Non-pigmented ciliary epithelial cell (primary cell): ENCODE measurements at regions not wholly inside any gene's neighbourhood (a gene's known extent, or its start where the extent isn't known, plus 50 kb on each side); places are given as distances from the start of the nearest gene placed in this dataset.

Source experiments
- DNase-seq: peaks from one replicate; pipeline ENCODE4 v3.0.0-alpha.2; 2010; ENCODE audit warnings: low read depth

GRCh38 chr5:63346451-63346850 lies 615.8 kb downstream of the HTR1A start:
- DNase-seq = no peak

DNA sequence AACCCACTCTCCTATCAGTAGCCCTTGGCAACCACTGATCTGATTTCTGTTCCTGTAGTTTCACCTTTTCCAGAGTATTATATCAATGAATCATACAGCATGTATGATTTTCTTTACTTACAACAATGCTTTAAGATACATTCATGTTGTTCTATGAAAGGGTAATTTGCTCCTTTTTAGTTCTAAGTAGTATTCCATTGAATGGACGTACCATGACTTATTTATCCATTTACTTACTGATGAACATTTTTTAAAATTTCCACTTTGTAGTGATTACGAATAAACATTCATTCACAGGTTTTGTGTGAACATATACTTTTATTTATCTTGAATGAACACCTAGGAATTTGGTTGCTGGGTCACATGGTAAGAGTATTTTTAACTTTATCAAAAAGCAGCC lies 620.8 kb downstream of the HTR1A start:
- DNase-seq = no peak

GRCh38 chr5:63323926-63324325 lies 638.3 kb downstream of the HTR1A start:
- no peak for DNase-seq

GRCh38 chr5:63314551-63314950 lies 647.7 kb downstream of the HTR1A start:
- no peak for DNase-seq

- DNase-seq = no peak
These were observed 651.6 kb downstream of the HTR1A start for GRCh38 chr5:63310644-63311043.

DNA sequence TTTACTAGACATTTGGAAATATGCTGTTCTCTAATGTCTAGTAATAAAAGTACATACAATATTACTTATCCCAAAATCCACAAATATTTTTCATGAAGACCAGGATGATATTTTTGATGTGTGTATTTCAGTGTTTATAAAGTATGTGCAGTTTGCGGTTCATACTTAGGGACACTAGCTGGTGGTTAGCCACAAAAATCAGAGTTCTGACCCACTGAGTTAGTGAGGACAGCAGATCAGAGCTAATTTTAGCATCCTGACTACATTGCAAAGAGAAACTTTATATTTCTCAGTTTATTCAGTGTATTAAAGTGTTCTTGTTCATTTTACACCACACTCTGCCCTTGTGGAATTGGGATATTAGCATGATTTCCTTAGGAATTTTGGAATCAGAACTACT lies 655.3 kb downstream of the HTR1A start:
- DNase-seq = no peak

DNA sequence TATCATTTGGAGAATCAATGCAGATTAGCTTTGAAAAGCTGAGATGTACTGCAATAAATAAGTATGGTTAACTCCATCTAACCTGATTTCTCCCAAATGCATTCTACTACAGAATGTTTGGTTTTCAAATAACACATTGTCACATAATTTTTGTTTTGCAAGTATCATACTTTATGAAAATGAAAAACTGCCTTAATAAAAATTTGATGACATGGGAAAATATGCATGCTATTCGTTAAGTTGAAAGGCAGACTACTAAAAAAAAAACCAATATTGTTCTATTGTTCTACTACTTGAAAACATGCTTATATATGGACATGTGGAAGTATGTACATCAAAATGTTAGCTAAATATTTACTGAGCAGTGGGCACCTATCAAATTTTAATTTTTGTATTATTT lies 668.9 kb downstream of the HTR1A start:
- no peak for DNase-seq

DNA sequence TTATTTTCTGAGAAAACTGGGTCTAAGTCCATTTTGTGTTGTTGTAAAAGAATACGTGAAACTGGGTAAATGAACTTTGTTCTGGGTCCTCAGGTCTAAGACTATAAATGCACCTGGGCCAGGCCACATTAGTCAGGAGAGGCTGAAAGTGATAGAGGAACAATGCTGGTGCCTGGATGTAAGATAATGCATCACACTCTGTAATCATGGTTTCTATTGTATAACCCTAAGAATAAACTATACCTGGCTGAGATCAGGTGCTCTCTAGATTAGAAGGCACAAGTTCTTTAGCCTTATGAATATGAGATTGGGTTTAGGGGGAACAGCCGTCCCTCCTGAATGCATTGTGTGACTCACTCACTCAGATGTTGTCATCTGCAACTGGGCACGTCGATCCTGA lies 675.5 kb downstream of the HTR1A start:
- no peak for DNase-seq

DNA sequence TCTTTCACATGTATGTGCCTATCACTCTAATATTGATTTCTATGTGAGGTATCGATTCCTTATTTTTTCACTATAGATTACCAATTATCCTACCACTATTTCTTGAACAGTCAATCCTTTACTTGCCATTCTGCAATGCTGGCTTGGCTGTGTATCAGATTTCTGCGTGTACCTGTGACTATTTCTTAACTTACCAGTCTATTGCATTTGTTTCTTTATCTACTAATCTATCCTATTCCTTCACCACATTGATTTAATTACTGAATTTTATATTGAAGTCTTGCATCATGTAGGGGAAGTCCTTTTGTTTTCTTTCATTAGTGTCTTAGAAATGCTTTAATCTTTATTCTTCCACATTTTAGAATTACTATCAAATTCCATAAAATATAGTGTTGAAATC lies 684.8 kb downstream of the LRRC70 start:
- DNase-seq = no peak

DNA sequence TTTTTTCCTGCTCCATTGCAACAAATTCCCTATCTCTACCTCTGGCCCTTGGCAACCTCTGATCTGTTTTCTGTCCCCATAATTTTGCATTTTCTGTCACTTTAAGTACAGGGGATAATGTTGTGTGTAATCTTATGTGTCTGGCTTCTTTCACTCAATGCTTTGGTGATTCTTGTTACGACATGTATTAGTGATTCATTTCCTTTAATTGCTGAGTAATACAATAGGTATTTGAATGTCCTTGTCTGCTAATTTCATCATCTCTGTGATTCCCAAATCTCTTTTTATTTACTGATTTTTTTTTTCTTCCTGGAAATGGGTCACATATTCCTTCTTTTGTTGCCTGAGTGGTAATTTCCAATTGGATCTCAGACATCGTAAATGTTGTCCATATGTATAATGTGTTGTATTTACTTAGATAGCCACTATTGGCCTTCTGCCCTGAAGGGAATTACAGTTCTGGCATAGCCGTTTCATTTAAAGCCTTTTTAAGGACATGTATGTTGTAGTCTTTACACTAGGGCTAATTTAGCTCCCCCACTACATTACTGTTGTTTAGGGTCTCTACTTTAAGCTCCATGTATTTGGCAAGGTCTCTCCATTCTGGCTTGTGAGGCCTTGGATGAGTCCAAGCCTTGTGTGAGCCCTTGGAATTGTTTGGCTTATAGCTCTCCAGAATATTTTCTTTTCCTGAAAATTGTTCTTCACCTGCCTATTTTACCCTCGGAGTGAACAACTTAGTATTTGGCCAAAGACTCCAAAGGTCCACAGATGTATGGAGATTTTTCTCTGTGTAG lies 683.8 kb downstream of the LRRC70 start:
- peak; percentile 30 for DNase-seq

DNA sequence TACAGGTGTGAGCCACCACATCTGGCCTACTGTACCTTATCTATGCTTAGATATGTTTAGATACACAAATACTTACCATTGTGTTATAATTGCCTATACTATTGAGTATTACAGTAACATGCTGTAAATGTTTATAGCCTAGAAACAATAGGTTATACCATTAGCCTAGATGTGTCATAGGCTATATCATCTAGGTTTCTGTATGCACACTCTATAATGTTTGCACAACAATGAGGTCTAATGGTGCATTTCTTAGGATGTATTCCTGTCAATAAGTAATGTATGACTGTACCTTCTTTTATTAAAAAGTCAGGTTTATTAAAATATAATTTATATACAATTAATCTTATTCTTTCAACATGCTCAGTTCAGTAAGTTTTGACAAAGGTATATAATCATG lies 683.1 kb downstream of the LRRC70 start:
- no peak for DNase-seq

- no peak for DNase-seq
These were observed 677.0 kb downstream of the LRRC70 start for GRCh38 chr5:63255594-63255993.

DNA sequence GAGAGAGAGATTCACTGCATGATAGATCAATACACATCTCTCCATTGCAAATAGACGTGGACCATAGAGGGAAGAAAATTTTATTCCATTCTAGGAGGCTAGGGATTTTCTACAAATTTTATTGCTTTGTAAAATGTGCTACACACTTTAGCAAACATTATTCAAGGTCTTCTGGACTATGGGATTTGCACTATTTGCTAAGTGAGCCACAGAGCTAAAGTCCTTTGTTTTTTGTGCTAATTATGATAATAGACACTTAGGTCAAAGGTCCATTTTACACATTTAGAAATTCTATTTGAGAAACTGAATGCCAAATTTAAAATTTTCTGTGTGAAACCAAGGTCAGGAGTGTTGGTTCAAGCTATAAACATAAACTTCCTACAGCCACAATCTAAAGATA lies 672.3 kb downstream of the LRRC70 start:
- DNase-seq = no peak

GRCh38 chr5:63249960-63250359 lies 671.3 kb downstream of the LRRC70 start:
- DNase-seq = no peak

- no peak for DNase-seq
These were observed 669.0 kb downstream of the LRRC70 start for GRCh38 chr5:63247651-63248050.

DNA sequence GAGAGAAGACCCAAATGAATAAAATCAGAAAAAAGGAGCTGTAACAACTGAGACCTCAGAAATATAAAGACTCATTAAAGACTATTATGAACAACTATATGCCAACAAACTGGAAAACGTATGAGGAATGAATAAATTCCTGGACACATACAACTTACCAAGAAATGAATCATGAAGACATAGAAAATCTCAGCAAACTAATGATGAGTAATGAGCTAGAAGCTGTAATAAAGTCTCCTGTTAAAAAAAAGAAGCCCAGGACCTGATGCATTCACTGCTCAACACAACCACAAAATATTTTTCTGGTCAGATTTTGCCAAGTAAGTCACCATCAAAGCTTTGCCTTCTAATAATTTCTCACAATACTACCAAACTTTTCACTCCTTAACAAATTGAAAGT lies 666.7 kb downstream of the LRRC70 start:
- no peak for DNase-seq

DNA sequence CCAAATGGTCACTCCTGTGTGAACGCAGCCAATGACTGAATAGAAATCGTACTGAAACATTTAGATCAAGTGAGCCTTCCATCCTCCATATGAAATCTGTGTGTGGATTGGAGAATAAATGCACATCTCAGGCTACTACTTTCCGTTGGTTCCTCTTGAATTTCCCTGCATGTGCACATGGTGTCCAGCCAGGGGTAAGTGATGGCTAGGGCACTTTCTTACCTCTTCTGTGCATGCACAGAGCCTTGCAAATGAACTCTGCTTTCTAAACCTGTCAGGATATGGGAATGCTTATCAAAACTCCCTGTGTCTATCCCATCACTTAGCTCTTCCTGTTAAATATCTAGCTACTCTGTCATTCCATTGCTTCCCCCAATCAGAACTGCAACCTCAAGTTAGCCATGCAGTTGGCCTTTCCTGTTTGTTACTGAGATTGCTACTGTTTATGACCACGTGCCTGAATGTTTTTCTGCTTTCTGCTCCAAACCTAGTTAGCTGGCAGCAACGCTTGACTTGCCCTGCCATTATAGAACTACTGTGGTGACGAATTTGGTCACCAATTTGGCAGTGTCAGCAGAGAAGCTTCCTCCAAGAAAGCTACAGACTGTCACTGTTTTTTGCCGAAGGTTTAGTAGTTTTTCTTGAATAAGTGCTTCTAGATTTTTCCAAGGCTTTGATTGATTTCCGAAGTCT lies 661.6 kb downstream of the LRRC70 start:
- no peak for DNase-seq

DNA sequence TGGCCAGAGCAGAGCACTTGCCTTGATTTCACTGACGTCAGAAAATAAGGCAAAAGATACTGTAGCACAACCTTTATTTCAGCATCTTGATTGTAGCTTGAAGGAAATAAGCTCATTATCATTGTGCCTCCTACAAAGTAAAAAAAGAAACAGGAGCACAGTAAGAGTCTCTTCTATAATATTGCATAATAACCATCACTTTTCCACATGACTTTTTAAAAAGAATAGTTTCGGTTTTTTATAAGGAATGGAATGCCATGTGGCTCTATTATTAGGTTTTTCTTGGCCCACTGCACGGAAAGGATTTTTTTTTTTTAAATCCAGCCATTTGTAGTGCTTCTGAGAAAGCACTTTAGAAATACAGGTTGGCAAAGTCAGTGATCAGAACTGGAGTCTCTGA lies 655.3 kb downstream of the LRRC70 start:
- DNase-seq = no peak

DNA sequence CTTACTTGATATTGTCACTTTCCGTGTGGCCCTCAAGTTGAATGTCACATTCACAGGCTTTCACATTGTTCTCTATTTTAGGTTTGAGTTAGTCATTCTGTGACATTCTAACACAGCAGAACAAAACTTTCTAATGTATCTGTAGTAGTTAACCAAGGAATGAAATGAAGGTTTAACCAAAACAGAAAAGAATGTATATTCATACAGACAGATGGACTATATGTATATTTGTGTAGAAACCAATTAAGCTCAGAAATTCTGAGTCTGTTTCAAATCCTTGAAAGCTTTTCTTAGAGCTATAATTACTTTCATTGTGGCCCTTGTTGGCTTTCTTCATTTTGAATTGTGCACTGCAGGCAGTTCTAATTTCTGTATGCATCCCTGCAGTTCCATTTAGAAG lies 654.7 kb downstream of the LRRC70 start:
- DNase-seq = no peak

GRCh38 chr5:63230754-63231153 lies 652.1 kb downstream of the LRRC70 start:
- DNase-seq = no peak

DNA sequence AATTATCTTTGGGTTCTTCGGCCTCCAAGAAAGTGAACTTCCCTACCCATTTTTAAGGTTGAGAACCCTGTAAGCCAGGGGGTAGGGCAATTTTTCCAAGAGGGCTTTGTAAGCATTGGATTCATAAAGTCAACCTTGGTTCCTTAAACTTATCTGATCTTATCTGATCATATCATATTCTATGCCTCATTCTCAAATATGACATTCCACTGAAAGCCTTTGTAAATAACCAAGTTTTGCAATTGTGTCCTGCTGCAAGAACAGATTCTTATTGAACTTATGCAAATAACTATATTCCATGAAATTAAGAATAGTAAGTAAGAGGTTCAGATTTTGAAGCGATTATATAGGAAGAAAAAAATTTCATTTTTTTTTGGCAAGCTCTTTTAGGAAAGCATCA lies 649.5 kb downstream of the LRRC70 start:
- no peak for DNase-seq

DNA sequence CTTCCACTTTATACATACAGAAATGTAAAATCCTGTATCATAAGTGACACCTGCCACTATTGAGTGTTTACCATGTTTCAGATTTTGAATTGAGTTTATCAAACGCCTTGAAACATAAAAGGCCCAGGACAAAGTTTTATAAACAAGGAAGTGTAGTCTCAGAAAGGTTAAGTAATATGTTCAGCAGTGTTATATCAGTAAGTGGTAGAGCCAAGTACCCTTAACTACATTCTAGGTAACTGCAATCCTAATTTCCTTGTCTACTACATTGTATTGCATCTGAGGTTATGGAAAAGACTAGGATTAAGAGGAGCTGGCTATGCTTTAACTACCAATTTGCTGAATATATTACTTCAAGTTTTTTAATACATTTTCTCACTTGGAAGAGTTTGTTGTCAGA lies 641.6 kb downstream of the LRRC70 start:
- DNase-seq = no peak

- DNase-seq = no peak
These were observed 638.8 kb downstream of the LRRC70 start for GRCh38 chr5:63217422-63217821.

GRCh38 chr5:63213256-63213655 lies 634.6 kb downstream of the LRRC70 start:
- no peak for DNase-seq
